ENCODE measurements at regions not wholly inside any gene's neighbourhood (a gene's known extent, or its start where the extent isn't known, plus 50 kb on each side); places are given as distances from the start of the nearest gene placed in this dataset.

- TF ChIP-seq CTCF (IDR thresholded peaks at IDR 0.05) (no peak), EP300 (IDR thresholded peaks at IDR 0.05) (no peak), POLR2A (IDR thresholded peaks at IDR 0.05) (no peak)
Measured at GRCh38 chr13:88063741-88064140, 392.6 kb downstream of the SLITRK5 start.

Data from gastroesophageal sphincter (tissue), 3 donors.